GM12875 (cell line): ENCODE measurements at regions not wholly inside any gene's neighbourhood (a gene's known extent, or its start where the extent isn't known, plus 50 kb on each side); places are given as distances from the start of the nearest gene placed in this dataset.
"Not testable (repeated sequence)": the region's sequence is repeated elsewhere in the genome, so short reads cannot be mapped to it uniquely, and the experiment has no call there.

Experiments used
- H3K4me3 ChIP-seq: one replicate; pipeline ENCODE4 v1.5.1; 2011; ENCODE audit warnings: low read depth, low read length, control low read depth
- CTCF ChIP-seq: IDR thresholded peaks from 2 replicates; pipeline ENCODE4 v1.5.1; 2011; ENCODE audit warnings: low read depth, mild to moderate bottlenecking, control low read depth, inconsistent platforms, low read length, moderate library complexity, borderline replicate concordance; ENCODE audit not compliant: insufficient read depth

- no peak for TF ChIP-seq CTCF
- H3K4me3 ChIP-seq, result no peak overlapping the region
These were observed 190.2 kb downstream of the ACTR3B start for GRCh38 chr7:152949790-152950189.

GRCh38 chr7:152956006-152956405 lies 196.5 kb downstream of the ACTR3B start:
- TF ChIP-seq CTCF, result no peak
- no peak overlapping the region for H3K4me3 ChIP-seq

GRCh38 chr7:152959610-152960009 lies 200.1 kb downstream of the ACTR3B start:
- H3K4me3 ChIP-seq, result no peak overlapping the region
- no peak for TF ChIP-seq CTCF

- H3K4me3 ChIP-seq, result not testable (repeated sequence)
These were observed 202.2 kb downstream of the ACTR3B start for GRCh38 chr7:152961796-152962195.

GRCh38 chr7:152966189-152966588 lies 206.6 kb downstream of the ACTR3B start:
- no peak for TF ChIP-seq CTCF

GRCh38 chr7:152967958-152968357 lies 208.4 kb downstream of the ACTR3B start:
- H3K4me3 ChIP-seq, result no peak overlapping the region
- TF ChIP-seq CTCF, result no peak

More at GRCh38 chr7:152966189-152966588, 206.6 kb downstream of the ACTR3B start:
- H3K4me3 ChIP-seq, result no peak overlapping the region

- no peak for TF ChIP-seq CTCF
- no peak overlapping the region for H3K4me3 ChIP-seq
These were observed 209.0 kb downstream of the ACTR3B start for GRCh38 chr7:152968514-152968913.

GRCh38 chr7:152969335-152969734 lies 209.8 kb downstream of the ACTR3B start:
- no peak for TF ChIP-seq CTCF
- no peak overlapping the region for H3K4me3 ChIP-seq
